Osteoblast (primary cell): ENCODE measurements at regions not wholly inside any gene's neighbourhood (a gene's known extent, or its start where the extent isn't known, plus 50 kb on each side); places are given as distances from the start of the nearest gene placed in this dataset.

Source experiments
- DNase-seq: peaks from one replicate; pipeline ENCODE4 v3.0.0; 2011; ENCODE audit warnings: low spot score, mixed read lengths; ENCODE audit not compliant: insufficient read length; ENCODE audit errors: missing footprints
- H2AFZ ChIP-seq: 2 replicates; pipeline ENCODE4 v1.6.0; 2011; ENCODE audit warnings: mild to moderate bottlenecking, low read length
- H3K27ac ChIP-seq: 2 replicates; pipeline ENCODE4 v1.5.1; 2011; ENCODE audit warnings: mild to moderate bottlenecking, low read depth, low read length, moderate library complexity
- H3K27me3 ChIP-seq: 2 replicates; pipeline ENCODE4 v1.6.0; 2012; ENCODE audit warnings: mild to moderate bottlenecking, control low read depth, inconsistent platforms, low read length, moderate library complexity; ENCODE audit not compliant: insufficient read depth
- H3K36me3 ChIP-seq: 2 replicates; pipeline ENCODE4 v1.5.1; 2011; ENCODE audit warnings: mild to moderate bottlenecking, low read length, control low read depth, moderate library complexity; ENCODE audit not compliant: insufficient read depth
- H3K4me1 ChIP-seq: 2 replicates; pipeline ENCODE4 v1.5.1; 2011; ENCODE audit warnings: mild to moderate bottlenecking, low read length, control low read depth, moderate library complexity; ENCODE audit not compliant: insufficient read depth
- H3K4me2 ChIP-seq: 2 replicates; pipeline ENCODE4 v1.6.0; 2011; ENCODE audit warnings: mild to moderate bottlenecking, low read length; ENCODE audit not compliant: insufficient read depth
- H3K4me3 ChIP-seq: fragments of 200-600 bp; sonication (generic); 3 replicates; pipeline ENCODE4 v1.5.1; 2012; ENCODE audit warnings: mild to moderate bottlenecking, low read length, inconsistent platforms; ENCODE audit not compliant: insufficient read depth
- H3K79me2 ChIP-seq: 2 replicates; pipeline ENCODE4 v1.6.0; 2012; ENCODE audit warnings: mild to moderate bottlenecking, low read length, control low read depth, inconsistent platforms; ENCODE audit not compliant: insufficient read depth
- H3K9me3 ChIP-seq: 2 replicates; pipeline ENCODE4 v1.5.1; 2011; ENCODE audit warnings: low read depth, low read length, control low read depth
- H4K20me1 ChIP-seq: 2 replicates; pipeline ENCODE4 v1.6.0; 2012; ENCODE audit warnings: mild to moderate bottlenecking, low read length, control low read depth; ENCODE audit not compliant: insufficient read depth
- TF ChIP-seq, protein P1 (sequence below): IDR thresholded peaks from 2 replicates; pipeline ENCODE4 v1.5.1; 2011; ENCODE audit warnings: mild to moderate bottlenecking, low read depth, low read length, moderate library complexity; ENCODE audit errors: extremely low read depth

DNA sequence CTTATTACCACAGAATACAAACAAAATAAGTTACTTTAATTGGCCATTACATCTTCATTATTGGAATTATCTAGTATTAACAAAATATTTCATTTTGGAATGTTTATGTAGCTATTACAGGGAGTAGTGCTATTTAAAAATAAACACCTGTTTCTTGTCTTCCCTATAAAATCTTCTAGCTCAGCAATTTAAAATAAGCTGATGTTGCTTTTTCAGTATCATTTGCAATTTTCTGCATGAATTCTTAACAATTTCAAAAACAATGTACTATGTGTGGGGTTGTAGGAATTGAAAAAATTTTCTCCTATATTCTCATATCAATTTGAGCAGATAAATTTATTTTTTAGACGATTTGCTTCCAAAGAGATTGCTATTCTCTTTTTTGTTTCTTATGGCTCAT lies 1251.3 kb upstream of the CRIM1 start:
- Histone ChIP-seq H4K20me1 (no peaks in the 10 kb centered on the region), H2AFZ (no peak overlapping the region)
- no peak for DNase-seq

DNA sequence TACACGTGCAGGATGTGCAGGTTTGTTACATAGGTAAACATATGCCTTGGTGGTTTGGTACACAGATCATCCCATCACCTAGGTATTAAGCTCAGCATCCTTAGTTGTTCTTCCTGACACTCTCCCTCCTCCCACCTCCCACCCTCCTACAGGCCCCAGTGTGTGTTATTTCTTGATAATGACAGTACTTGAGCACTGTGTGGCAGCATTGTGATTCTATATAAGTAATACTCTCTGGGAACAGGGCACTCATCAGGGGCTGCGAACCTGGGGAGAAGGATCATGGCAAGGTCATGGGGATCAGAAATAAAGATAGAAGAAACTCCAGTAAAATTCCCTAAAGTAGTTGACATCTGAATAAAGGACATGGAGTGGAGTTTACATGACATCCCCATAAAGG lies 1256.2 kb upstream of the CRIM1 start:
- Histone ChIP-seq H3K79me2 (no peaks in the 10 kb centered on the region), H3K4me2 (no peak overlapping the region), H3K27ac (no peak overlapping the region), H2AFZ (no peak overlapping the region), H3K36me3 (no peaks in the 10 kb centered on the region), H4K20me1 (no peaks in the 10 kb centered on the region), H3K4me3 (no peak overlapping the region), H3K4me1 (no peaks in the 10 kb centered on the region), H3K9me3 (no peaks in the 10 kb centered on the region), H3K27me3 (no peaks in the 10 kb centered on the region)
- TF ChIP-seq, protein P1, sequence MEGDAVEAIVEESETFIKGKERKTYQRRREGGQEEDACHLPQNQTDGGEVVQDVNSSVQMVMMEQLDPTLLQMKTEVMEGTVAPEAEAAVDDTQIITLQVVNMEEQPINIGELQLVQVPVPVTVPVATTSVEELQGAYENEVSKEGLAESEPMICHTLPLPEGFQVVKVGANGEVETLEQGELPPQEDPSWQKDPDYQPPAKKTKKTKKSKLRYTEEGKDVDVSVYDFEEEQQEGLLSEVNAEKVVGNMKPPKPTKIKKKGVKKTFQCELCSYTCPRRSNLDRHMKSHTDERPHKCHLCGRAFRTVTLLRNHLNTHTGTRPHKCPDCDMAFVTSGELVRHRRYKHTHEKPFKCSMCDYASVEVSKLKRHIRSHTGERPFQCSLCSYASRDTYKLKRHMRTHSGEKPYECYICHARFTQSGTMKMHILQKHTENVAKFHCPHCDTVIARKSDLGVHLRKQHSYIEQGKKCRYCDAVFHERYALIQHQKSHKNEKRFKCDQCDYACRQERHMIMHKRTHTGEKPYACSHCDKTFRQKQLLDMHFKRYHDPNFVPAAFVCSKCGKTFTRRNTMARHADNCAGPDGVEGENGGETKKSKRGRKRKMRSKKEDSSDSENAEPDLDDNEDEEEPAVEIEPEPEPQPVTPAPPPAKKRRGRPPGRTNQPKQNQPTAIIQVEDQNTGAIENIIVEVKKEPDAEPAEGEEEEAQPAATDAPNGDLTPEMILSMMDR = no peak
- no peak for DNase-seq

More for the DNA sequence above, 1251.3 kb upstream of the CRIM1 start:
- no peak overlapping the region for H3K27ac ChIP-seq
- H3K9me3 ChIP-seq = no peaks in the 10 kb centered on the region
- no peak overlapping the region for H3K4me3 ChIP-seq
- TF ChIP-seq, protein P1 = no peak
- H3K4me1 ChIP-seq = no peaks in the 10 kb centered on the region
- no peaks in the 10 kb centered on the region for H3K27me3 ChIP-seq
- no peaks in the 10 kb centered on the region for H3K36me3 ChIP-seq
- H3K79me2 ChIP-seq = no peaks in the 10 kb centered on the region
- H3K4me2 ChIP-seq = no peak overlapping the region

DNA sequence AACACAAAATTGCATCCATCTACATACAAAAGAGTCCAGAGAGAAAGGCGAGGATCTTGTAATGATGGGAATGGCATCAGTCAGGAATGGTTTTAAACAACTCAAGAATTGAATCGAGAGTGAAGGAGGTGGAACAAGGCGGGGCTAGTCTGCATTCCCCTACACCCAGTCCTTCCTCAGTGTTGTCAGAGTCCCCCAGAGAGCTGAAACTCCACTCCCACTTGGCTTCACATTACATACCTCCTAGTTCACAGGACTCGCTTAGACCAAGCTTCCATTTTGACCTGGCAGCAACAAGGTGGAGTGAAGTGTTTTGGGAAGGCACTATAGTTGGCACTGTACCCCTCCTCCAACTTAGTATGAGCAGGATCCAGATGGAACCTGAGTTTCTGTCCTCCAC lies 1273.5 kb upstream of the CRIM1 start:
- Histone ChIP-seq H3K27me3 (no peaks in the 10 kb centered on the region), H3K36me3 (no peaks in the 10 kb centered on the region), H3K4me2 (no peak overlapping the region), H3K27ac (no peak overlapping the region), H4K20me1 (no peaks in the 10 kb centered on the region), H3K4me1 (no peaks in the 10 kb centered on the region), H3K9me3 (no peaks in the 10 kb centered on the region), H3K4me3 (no peak overlapping the region), H2AFZ (no peak overlapping the region), H3K79me2 (no peaks in the 10 kb centered on the region)
- DNase-seq = no peak
- TF ChIP-seq, protein P1 = no peak

DNA sequence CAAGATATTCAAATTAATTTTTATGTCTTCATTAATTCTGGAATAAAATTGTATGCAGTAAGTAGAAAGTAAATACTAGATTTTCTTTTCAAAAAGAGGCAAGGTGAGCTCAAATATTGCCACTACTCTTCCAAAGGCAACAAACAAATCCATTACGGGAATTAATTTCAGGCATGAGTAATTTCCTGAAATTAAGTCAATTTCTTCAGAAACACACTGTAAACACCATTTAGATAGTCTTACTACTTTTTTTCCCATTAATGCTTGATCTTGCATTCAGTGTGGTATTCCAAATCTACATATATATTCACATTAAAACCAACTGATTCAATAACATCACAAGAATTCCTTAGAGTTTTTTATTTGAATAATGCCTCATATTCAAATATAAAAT lies 1274.0 kb upstream of the CRIM1 start:
- Histone ChIP-seq H3K27me3 (no peaks in the 10 kb centered on the region), H3K4me1 (no peaks in the 10 kb centered on the region), H3K9me3 (no peaks in the 10 kb centered on the region), H4K20me1 (no peaks in the 10 kb centered on the region), H2AFZ (no peak overlapping the region), H3K27ac (no peak overlapping the region), H3K79me2 (no peaks in the 10 kb centered on the region), H3K36me3 (no peaks in the 10 kb centered on the region), H3K4me3 (no peak overlapping the region), H3K4me2 (no peak overlapping the region)
- TF ChIP-seq, protein P1 = no peak
- DNase-seq = no peak
